HG03066 (cell line): ENCODE measurements at regions not wholly inside any gene's neighbourhood (a gene's known extent, or its start where the extent isn't known, plus 50 kb on each side); places are given as distances from the start of the nearest gene placed in this dataset.

Source experiments
- ATAC-seq: cut with Tn5 transposase; IDR thresholded peaks from one replicate; pipeline ENCODE4 v1.9.1; 2021; ENCODE audit warnings: low read depth; ENCODE audit not compliant: unreplicated experiment

GRCh38 chr11:109993786-109994185 lies 99.4 kb upstream of the ZC3H12C start:
- ATAC-seq = no peak

GRCh38 chr11:109994907-109995306 lies 98.3 kb upstream of the ZC3H12C start:
- no peak for ATAC-seq

- ATAC-seq = no peak
Measured at GRCh38 chr11:109996060-109996459, 97.1 kb upstream of the ZC3H12C start.

- ATAC-seq = no peak
Measured at GRCh38 chr11:109998921-109999320, 94.3 kb upstream of the ZC3H12C start.

- peak; percentile 98 for ATAC-seq
Measured at GRCh38 chr11:110000031-110000502, 93.1 kb upstream of the ZC3H12C start.

- ATAC-seq = no peak
Measured at GRCh38 chr11:110000850-110001249, 92.3 kb upstream of the ZC3H12C start.

- no peak for ATAC-seq
Measured at GRCh38 chr11:110003426-110003825, 89.8 kb upstream of the ZC3H12C start.

GRCh38 chr11:110011595-110011994 lies 81.6 kb upstream of the ZC3H12C start:
- ATAC-seq = no peak

GRCh38 chr11:110015695-110016094 lies 77.5 kb upstream of the ZC3H12C start:
- no peak for ATAC-seq

- no peak for ATAC-seq
Measured at GRCh38 chr11:110019675-110020074, 73.5 kb upstream of the ZC3H12C start.

GRCh38 chr11:110022548-110022947 lies 70.6 kb upstream of the ZC3H12C start:
- no peak for ATAC-seq

- no peak for ATAC-seq
Measured at GRCh38 chr11:110023711-110024110, 69.5 kb upstream of the ZC3H12C start.

- ATAC-seq = peak; percentile 92
Measured at GRCh38 chr11:110026858-110027626, 66.2 kb upstream of the ZC3H12C start.

GRCh38 chr11:110027627-110028371 lies 65.4 kb upstream of the ZC3H12C start:
- ATAC-seq = no peak

- no peak for ATAC-seq
Measured at GRCh38 chr11:110028921-110029320, 64.3 kb upstream of the ZC3H12C start.

- no peak for ATAC-seq
Measured at GRCh38 chr11:110029714-110030113, 63.5 kb upstream of the ZC3H12C start.

- no peak for ATAC-seq
Measured at GRCh38 chr11:110031171-110031570, 62.0 kb upstream of the ZC3H12C start.

- no peak for ATAC-seq
Measured at GRCh38 chr11:110032259-110032658, 60.9 kb upstream of the ZC3H12C start.

- no peak for ATAC-seq
Measured at GRCh38 chr11:110032957-110033570, 60.1 kb upstream of the ZC3H12C start.

GRCh38 chr11:110034806-110035205 lies 58.4 kb upstream of the ZC3H12C start:
- no peak for ATAC-seq

GRCh38 chr11:110035357-110035756 lies 57.8 kb upstream of the ZC3H12C start:
- ATAC-seq = no peak
